ENCODE measurements at regions not wholly inside any gene's neighbourhood (a gene's known extent, or its start where the extent isn't known, plus 50 kb on each side); places are given as distances from the start of the nearest gene placed in this dataset.

DNA sequence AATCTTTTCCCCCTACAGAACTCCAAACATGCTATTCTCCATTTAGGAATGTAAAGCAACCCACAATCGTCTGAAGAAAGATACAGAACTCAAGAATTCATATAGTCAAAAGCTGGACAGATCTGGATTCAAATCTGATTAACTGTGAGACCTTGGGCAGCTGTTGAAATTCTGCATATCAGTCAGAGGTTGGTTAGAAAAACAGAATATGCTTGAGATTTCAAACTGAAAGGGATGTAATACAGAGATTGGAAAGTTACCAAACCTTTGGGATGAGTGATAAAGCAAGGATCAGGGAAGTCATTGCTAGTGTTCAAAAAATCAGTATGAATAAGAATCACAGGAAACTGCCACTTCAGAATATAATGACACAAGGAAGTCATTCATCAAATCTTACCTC lies 406.6 kb downstream of the HTR7 start:
- H3K27me3 ChIP-seq (replicated peaks; ENCODE audit: insufficient read depth): no peaks in the 10 kb centered on the region
- intact Hi-C loops (cut with DNase I): no loop called here
- H3K9me3 ChIP-seq: no peaks in the 10 kb centered on the region
- no peaks in the 10 kb centered on the region for H3K36me3 ChIP-seq
- H3K4me1 ChIP-seq (replicated peaks): no peaks in the 10 kb centered on the region
- WGBS: 0% methylated on average over 1 of the region's 1 CpG
- no peak overlapping the region for H3K27ac ChIP-seq
- DNase-seq (ENCODE audit: low spot score): no peak
- TF ChIP-seq POLR2A (IDR thresholded peaks at IDR 0.05) (no peak), POLR2AphosphoS5 (IDR thresholded peaks at IDR 0.05) (no peak)
- TF ChIP-seq, protein P1, sequence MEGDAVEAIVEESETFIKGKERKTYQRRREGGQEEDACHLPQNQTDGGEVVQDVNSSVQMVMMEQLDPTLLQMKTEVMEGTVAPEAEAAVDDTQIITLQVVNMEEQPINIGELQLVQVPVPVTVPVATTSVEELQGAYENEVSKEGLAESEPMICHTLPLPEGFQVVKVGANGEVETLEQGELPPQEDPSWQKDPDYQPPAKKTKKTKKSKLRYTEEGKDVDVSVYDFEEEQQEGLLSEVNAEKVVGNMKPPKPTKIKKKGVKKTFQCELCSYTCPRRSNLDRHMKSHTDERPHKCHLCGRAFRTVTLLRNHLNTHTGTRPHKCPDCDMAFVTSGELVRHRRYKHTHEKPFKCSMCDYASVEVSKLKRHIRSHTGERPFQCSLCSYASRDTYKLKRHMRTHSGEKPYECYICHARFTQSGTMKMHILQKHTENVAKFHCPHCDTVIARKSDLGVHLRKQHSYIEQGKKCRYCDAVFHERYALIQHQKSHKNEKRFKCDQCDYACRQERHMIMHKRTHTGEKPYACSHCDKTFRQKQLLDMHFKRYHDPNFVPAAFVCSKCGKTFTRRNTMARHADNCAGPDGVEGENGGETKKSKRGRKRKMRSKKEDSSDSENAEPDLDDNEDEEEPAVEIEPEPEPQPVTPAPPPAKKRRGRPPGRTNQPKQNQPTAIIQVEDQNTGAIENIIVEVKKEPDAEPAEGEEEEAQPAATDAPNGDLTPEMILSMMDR (IDR thresholded peaks at IDR 0.05): no peak
- H3K4me3 ChIP-seq: no peak overlapping the region

DNA sequence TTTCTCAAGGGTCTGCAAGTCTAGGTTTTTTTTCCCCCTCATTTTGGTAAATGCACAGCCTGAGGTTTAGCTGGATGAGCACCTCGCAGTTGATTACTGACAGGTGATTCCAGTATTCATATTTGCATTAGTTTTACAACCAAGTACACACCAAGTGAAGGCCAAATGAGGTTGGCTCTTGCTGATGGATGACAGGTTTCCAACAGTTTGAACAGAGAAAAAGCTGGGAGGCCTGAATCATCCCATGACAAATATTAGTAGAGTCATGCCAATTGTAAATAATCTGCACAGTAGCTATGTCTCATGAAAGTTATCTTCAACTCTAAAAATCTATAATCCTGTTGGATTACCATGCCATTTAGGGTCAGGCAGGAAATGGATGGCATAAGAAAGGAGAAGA lies 399.8 kb downstream of the HTR7 start:
- Histone ChIP-seq H3K36me3 (no peaks in the 10 kb centered on the region), H3K27me3 (replicated peaks; ENCODE audit: insufficient read depth) (no peaks in the 10 kb centered on the region), H3K27ac (no peak overlapping the region), H3K4me1 (replicated peaks) (no peaks in the 10 kb centered on the region), H3K4me3 (no peak overlapping the region), H3K9me3 (no peaks in the 10 kb centered on the region)
- WGBS: 63% methylated on average over 1 of the region's 1 CpG
- TF ChIP-seq POLR2AphosphoS5 (IDR thresholded peaks at IDR 0.05): peak; percentile 36
- TF ChIP-seq, protein P1 (IDR thresholded peaks at IDR 0.05): no peak
- intact Hi-C loops (cut with DNase I): no loop called here
- DNase-seq (ENCODE audit: low spot score): no peak

DNA sequence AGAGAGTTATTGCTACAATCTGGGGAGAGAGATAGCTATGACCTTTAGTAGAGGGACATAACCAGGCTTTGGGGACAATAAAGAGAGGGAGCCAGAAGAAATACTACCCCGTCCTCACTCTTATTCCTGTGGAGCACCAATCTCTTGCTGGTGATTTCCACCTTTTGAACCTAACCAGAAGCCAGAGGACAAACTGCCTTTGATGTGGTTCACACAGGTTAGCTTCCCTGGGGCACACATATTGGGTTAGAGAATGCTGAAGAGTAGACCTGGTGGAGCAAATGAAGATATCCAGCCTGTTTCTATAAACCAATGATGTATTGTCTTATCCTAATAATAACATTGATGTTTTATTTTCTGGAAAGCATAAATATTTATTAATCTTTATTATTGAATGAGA lies 399.3 kb downstream of the HTR7 start:
- DNase-seq (ENCODE audit: low spot score): no peak
- Histone ChIP-seq H3K27me3 (replicated peaks; ENCODE audit: insufficient read depth) (no peaks in the 10 kb centered on the region), H3K9me3 (no peaks in the 10 kb centered on the region), H3K36me3 (no peaks in the 10 kb centered on the region), H3K27ac (no peak overlapping the region), H3K4me1 (replicated peaks) (no peaks in the 10 kb centered on the region), H3K4me3 (no peak overlapping the region)
- intact Hi-C loops (cut with DNase I): no loop called here
- TF ChIP-seq, protein P1 (IDR thresholded peaks at IDR 0.05): no peak
- no peak for TF ChIP-seq POLR2A (IDR thresholded peaks at IDR 0.05)
- TF ChIP-seq POLR2AphosphoS5 (IDR thresholded peaks at IDR 0.05): no peak
- 75% methylated on average over 1 of the region's 1 CpG for WGBS

DNA sequence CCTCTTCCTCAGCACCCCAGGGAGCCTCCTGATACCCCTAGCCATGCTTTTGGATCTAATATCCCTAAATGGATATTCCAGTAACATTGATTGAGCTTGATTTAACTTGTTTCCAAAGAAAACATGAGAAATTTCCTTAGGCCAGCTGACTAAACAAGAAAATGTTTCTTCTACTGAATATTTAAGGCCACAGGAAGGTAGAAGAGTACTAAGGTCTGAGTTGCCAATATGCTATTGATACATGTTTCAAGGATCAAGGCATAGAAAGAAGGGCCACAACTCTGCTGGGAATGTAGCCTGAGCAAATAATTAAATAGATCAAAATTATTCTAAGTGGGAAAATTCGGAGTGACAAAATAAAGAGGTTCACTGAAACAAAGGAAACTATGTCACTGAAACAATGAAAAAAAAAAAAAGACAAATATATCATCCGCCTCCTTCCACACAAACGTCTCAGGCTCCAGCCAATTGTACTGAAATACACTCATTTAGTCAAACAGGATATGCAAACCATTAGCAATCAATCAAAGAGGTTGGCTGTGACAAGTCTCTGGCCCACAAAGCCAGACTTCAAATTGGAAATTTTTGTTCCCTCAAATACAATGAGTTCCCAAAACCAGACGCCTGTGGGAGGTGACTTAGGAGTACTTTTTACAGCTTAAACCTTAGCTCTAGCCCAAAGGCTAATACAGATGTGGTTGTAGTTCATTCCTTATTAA lies 396.2 kb downstream of the HTR7 start:
- H3K27me3 ChIP-seq (replicated peaks; ENCODE audit: insufficient read depth): no peaks in the 10 kb centered on the region
- no peak overlapping the region for H3K27ac ChIP-seq
- WGBS: 38% methylated on average over 4 of the region's 4 CpGs
- no peaks in the 10 kb centered on the region for H3K4me1 ChIP-seq (replicated peaks)
- intact Hi-C loops (cut with DNase I): no loop called here
- no peak for DNase-seq (ENCODE audit: low spot score)
- no peaks in the 10 kb centered on the region for H3K9me3 ChIP-seq
- H3K36me3 ChIP-seq: no peaks in the 10 kb centered on the region
- H3K4me3 ChIP-seq: no peak overlapping the region
- TF ChIP-seq, protein P1 (IDR thresholded peaks at IDR 0.05): no peak
- no peak for TF ChIP-seq POLR2A (IDR thresholded peaks at IDR 0.05)

DNA sequence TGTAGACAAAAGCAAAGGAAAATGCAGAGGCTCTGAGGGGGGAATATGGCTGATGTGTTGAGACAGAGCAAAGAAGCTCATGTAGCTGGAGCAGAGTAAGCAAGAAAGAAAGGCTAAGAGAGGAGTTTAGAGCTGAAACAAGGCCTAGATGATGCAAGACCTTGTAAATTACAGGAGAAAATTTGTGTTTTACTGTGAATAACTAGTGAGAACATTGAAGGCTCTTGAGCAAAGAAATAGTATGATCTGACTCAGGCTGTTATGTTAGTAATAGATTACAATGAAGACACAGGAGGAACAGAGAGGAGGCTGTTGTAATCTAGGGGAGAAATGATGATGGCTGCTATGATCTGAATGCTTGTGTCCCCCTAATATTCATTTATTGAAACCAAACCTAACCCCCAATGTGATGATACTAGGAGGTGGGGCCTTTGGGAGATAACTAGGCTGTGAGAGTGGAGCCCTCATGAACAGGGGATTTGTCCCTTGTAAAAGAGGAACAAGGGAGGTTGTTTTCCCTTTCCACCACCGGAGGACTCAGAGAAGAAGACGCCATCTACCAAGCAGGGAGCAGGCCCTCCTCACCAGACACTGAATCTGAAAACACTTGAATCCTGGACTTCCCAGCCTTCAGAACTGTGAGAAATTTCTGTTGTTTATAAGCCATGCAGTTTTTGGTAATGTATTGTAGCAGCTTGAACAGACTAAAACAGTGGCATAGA lies 394.9 kb downstream of the HTR7 start:
- whole genome bisulfite sequencing: 95% methylated on average over 2 of the region's 2 CpGs

More for the DNA sequence above, 394.9 kb downstream of the HTR7 start:
- Histone ChIP-seq H3K36me3 (no peaks in the 10 kb centered on the region), H3K4me3 (no peak overlapping the region), H3K9me3 (no peaks in the 10 kb centered on the region), H3K27ac (no peak overlapping the region), H3K4me1 (replicated peaks) (no peaks in the 10 kb centered on the region), H3K27me3 (replicated peaks; ENCODE audit: insufficient read depth) (no peaks in the 10 kb centered on the region)
- TF ChIP-seq POLR2AphosphoS5 (IDR thresholded peaks at IDR 0.05) (no peak), POLR2A (IDR thresholded peaks at IDR 0.05) (no peak)
- TF ChIP-seq, protein P1 (IDR thresholded peaks at IDR 0.05): no peak
- no peak for DNase-seq (ENCODE audit: low spot score)
- intact Hi-C loops (cut with DNase I): no loop called here
